ENCODE measurements at regions not wholly inside any gene's neighbourhood (a gene's known extent, or its start where the extent isn't known, plus 50 kb on each side); places are given as distances from the start of the nearest gene placed in this dataset.

DNA sequence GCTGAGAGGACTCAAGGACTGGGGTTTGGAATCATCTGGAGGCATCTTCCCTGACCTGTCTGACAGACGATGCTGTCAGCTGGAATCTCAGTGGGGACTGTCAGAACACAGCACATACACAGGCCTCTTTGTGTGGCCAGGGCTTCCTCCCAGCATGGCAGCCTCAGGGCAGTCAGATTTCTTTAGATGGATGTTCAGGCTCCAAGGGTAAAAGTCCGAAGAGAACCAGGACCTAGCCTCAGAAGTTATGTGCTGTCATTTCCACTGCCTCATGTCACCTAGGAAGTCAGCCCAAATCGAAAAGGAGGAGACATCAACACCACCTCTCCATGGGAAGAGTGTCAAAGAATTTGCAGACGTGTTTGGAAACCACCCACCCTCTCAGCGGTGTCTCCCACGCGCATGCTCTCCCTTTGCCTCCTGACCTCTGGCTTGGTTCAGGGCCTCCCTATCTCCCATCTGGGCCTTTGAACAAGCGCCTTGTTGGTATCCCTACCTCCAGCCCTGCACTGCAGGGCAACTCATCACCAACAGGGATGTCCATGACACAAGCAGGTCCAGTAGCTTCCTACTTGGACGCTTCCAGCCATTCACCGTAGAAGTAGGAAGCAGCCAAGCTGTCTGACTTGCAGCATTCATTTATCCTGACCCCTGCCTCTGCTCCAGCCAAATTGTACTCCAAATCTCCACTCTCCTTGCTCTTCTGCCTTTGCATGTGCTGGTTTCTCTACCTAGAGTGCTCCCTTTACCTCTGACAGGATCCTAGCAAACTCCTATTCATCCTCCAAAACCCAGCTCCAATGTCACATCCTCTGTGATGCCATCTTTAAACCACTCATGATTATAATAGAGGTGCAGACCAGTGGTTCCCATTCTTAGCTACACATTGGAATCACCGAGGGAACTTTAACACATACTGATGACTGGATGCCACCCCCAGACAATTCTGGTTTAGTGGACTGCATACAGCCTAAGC, 121.6 kb downstream of the OAT start:
- no peak for TF ChIP-seq EZH2 (IDR thresholded peaks at IDR 0.05; ENCODE audit: low read length)
- TF ChIP-seq, protein P1, sequence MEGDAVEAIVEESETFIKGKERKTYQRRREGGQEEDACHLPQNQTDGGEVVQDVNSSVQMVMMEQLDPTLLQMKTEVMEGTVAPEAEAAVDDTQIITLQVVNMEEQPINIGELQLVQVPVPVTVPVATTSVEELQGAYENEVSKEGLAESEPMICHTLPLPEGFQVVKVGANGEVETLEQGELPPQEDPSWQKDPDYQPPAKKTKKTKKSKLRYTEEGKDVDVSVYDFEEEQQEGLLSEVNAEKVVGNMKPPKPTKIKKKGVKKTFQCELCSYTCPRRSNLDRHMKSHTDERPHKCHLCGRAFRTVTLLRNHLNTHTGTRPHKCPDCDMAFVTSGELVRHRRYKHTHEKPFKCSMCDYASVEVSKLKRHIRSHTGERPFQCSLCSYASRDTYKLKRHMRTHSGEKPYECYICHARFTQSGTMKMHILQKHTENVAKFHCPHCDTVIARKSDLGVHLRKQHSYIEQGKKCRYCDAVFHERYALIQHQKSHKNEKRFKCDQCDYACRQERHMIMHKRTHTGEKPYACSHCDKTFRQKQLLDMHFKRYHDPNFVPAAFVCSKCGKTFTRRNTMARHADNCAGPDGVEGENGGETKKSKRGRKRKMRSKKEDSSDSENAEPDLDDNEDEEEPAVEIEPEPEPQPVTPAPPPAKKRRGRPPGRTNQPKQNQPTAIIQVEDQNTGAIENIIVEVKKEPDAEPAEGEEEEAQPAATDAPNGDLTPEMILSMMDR (optimal IDR thresholded peaks at IDR 0.05 in 1 of 3, IDR thresholded peaks at IDR 0.05 in 1 of 3, conservative IDR thresholded peaks at IDR 0.05 in 1 of 3; ENCODE audit: extremely low read depth in 1 of 3, insufficient read depth in 2 of 3, low read length in 3 of 3), result no peak
